K562 (cell line): ENCODE measurements at regions not wholly inside any gene's neighbourhood (a gene's known extent, or its start where the extent isn't known, plus 50 kb on each side); places are given as distances from the start of the nearest gene placed in this dataset.
A peak's percentile ranks its signal among the peaks of the same experiment; 100 is the strongest.

ENCODE experiments used
- ATAC-seq: fragments of 200-7000 bp; cut with Tn5 transposase; 3 replicates; pipeline ENCODE4 v1.9.1; 2020; ENCODE audit warnings: moderate library complexity
- BruUV-seq: library from RNA; stranded (reverse); fragments of 400-500 nt; replicated peaks from 2 replicates; lab custom pipeline; 2021; lab: Mats Ljungman, UMichigan
- CTCF ChIA-PET: fragments of 300-600 bp; formaldehyde crosslinking; extraction: SDS; loops from one replicate; lab custom pipeline; 2021; ENCODE audit warnings: low intra/inter-chr PET ratio; lab: Yijun Ruan, JAX
- POLR2A ChIA-PET: fragments of 300-600, 350-650 bp; sonication (Branson Sonifier 250); formaldehyde crosslinking; extraction: SDS; loops from one replicate; lab custom pipeline; 2021; ENCODE audit warnings: antibody characterized with exemption, inconsistent platforms; lab: Yijun Ruan, JAX
- DNase-seq, 4 experiments: peaks; one replicate each; pipeline versions ENCODE4 v3.0.0 to v3.0.0-alpha.2; 2011 to 2018; ENCODE audit warnings: low spot score in 3 of 4, mixed read lengths in 3 of 4; ENCODE audit errors: extremely low read depth in 1 of 4
- FAIRE-seq: peaks from 2 replicates; lab custom pipeline; 2011; peaks lifted over from hg19 to GRCh38; lab: Jason Lieb, UNC
- H2AFZ ChIP-seq: 2 replicates; pipeline ENCODE4 v1.6.0; 2011; ENCODE audit warnings: low read depth, low read length, control low read depth, inconsistent platforms
- H3K27ac ChIP-seq: fragments of 200-600 bp; 3 replicates; pipeline ENCODE4 v1.8.0; 2011; ENCODE audit warnings: low read depth, mild to moderate bottlenecking, control low read depth, inconsistent platforms, low read length, moderate library complexity, mixed read lengths; ENCODE audit errors: extremely low read depth
- H3K27me3 ChIP-seq, 2 experiments: fragments of 300-600 bp in 1 of 2; 2 replicates in 1 of 2; 3 replicates in 1 of 2; pipeline versions ENCODE4 v1.6.0 to v1.8.0; 2011; ENCODE audit warnings: inconsistent platforms in 2 of 2, low read length in 2 of 2, mild to moderate bottlenecking in 1 of 2, mixed read lengths in 1 of 2, moderate library complexity in 1 of 2; ENCODE audit not compliant: control insufficient read depth in 2 of 2, insufficient read depth in 2 of 2
- H3K36me3 ChIP-seq: fragments of 300-600 bp; 3 replicates; pipeline ENCODE4 v1.8.0; 2011; ENCODE audit warnings: mild to moderate bottlenecking, low read length, inconsistent platforms; ENCODE audit not compliant: control insufficient read depth, insufficient read depth
- H3K4me1 ChIP-seq, 2 experiments: fragments of 200-600 bp in 1 of 2; replicated peaks in 1 of 2; 2 replicates in 1 of 2; 3 replicates in 1 of 2; pipeline versions ENCODE4 v1.5.1 to v1.8.0; 2011; ENCODE audit warnings: inconsistent platforms in 2 of 2, low read length in 2 of 2, mild to moderate bottlenecking in 1 of 2, mixed read lengths in 1 of 2, moderate library complexity in 1 of 2; ENCODE audit not compliant: control insufficient read depth in 2 of 2, insufficient read depth in 2 of 2
- H3K4me2 ChIP-seq: 2 replicates; pipeline ENCODE4 v1.6.1; 2011; ENCODE audit warnings: low read length, control low read depth, inconsistent platforms, mixed read lengths; ENCODE audit not compliant: insufficient read depth
- H3K4me3 ChIP-seq: fragments of 200-600 bp; sonication (generic), shearing (Covaris generic); 2 replicates; pipeline ENCODE4 v1.5.1; 2016; ENCODE audit warnings: control low read depth, inconsistent platforms
- H3K79me2 ChIP-seq: fragments of 200-600 bp; 3 replicates; pipeline ENCODE4 v1.8.0; 2011; ENCODE audit warnings: low read length, inconsistent platforms; ENCODE audit not compliant: control insufficient read depth, insufficient read depth
- H3K9ac ChIP-seq, 2 experiments: 2 replicates each; pipeline versions ENCODE4 v1.6.0 to v1.6.1; 2011; ENCODE audit warnings: low read depth in 2 of 2, low read length in 2 of 2, control low read depth in 1 of 2, inconsistent platforms in 1 of 2, mild to moderate bottlenecking in 1 of 2, mixed read lengths in 1 of 2; ENCODE audit not compliant: insufficient read depth in 1 of 2
- H3K9me1 ChIP-seq: one replicate; pipeline ENCODE4 v1.6.0; 2011; ENCODE audit warnings: inconsistent platforms, mild to moderate bottlenecking, low read length, moderate library complexity; ENCODE audit not compliant: control insufficient read depth, insufficient read depth
- H3K9me3 ChIP-seq: replicated peaks from 2 replicates; pipeline ENCODE4 v1.5.1; 2011; ENCODE audit warnings: low read depth, low read length, inconsistent platforms; ENCODE audit not compliant: control insufficient read depth, insufficient read depth
- H4K20me1 ChIP-seq: replicated peaks from 2 replicates; pipeline ENCODE4 v1.6.1; 2011; ENCODE audit warnings: low read length, inconsistent platforms, mixed read lengths; ENCODE audit not compliant: control insufficient read depth, insufficient read depth
- POLR2G ChIP-seq: fragments of 200-400 bp; formaldehyde crosslinking; IDR thresholded peaks from 2 replicates; pipeline ENCODE4 v1.6.1; 2017; ENCODE audit warnings: low read depth, mild to moderate bottlenecking, antibody characterized with exemption, low read length, moderate library complexity
- ZNF197 ChIP-seq: fragments of 200-800 bp; sonication (Bioruptor generic); IDR thresholded peaks from 2 replicates; pipeline ENCODE4 v1.6.1; 2016; ENCODE audit warnings: low read depth, missing genetic modification characterization, missing compliant biosample characterization
- WGBS: fragments of 100-300 bp; shearing (Covaris generic); methylation state at CpG from one replicate; pipeline ENCODE4 v1.1.6; 2016; ENCODE audit warnings: low coverage, mixed read lengths; ENCODE audit not compliant: insufficient coverage; ENCODE audit errors: missing lambda C conversion rate; 5-methylcytosine and 5-hydroxymethylcytosine counted together
- in situ Hi-C: fragments of 300-500 bp; cut with MboI; formaldehyde crosslinking; loops from 4 replicates; pipeline ENCODE4 v1.15.0; 2018; ENCODE audit warnings: inconsistent platforms, mixed read lengths
- intact Hi-C: fragments of 100-400 bp; cut with micrococcal nuclease; formaldehyde crosslinking; loops from 2 replicates; pipeline ENCODE4 v1.14.2; 2022
- TF ChIP-seq, protein P1 (sequence below): sonication (generic); formaldehyde crosslinking; IDR thresholded peaks from 2 replicates; pipeline ENCODE4 v1.8.0; 2022; ENCODE audit warnings: mild to moderate bottlenecking, missing genetic modification reagents

DNA sequence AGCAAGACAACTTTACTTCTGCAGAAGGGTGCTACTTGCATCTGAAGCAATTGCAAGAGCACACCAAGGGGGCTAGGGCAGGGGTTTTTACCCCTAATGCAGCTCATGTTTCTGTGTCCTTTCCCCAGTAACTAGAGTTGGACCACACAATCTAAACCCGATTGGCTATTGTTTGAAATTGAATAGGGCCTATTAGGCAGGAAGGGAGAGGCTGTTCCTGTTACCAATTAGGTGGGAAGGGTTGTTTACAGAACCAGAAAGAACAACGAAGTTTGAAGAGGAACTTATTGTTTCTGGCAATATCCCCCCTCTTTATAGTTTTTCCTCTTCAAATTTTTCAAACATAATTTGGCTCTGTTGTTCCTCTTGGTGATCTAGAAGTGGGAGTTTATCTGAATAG, 85.5 kb downstream of the CHCHD4 start (continued):
- TF ChIP-seq, protein P1, sequence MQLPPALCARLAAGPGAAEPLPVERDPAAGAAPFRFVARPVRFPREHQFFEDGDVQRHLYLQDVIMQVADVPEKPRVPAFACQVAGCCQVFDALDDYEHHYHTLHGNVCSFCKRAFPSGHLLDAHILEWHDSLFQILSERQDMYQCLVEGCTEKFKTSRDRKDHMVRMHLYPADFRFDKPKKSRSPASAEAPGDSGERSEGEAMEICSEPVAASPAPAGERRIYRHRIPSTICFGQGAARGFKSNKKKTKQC (CRISPR knock-in tag): no peak

DNA sequence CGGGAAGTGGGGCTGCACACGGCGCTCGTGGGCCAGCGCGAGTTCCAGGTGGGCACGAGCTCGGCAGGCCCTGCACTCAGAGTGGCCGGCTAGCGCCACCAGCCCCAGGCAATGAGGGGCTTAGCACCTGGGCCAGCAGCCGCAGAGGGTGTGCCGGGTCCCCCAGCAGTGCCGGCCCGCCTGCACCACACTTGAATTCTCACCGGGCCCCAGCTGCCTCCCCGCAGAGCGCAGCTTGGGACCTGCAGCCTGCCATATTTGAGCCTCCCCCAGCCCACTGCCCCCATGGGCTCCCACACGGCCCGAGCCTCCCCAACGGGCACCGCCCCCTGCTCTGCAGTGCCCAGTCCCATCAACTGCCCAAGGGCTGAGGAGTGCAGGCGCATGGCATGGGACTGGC, 87.5 kb downstream of the CHCHD4 start:
- WGBS: 14% methylated on average over 20 of the region's 22 CpGs
- TF ChIP-seq POLR2G: peak; percentile 43; the same call in 1 of the 2 replicates
- TF ChIP-seq ZNF197 (CRISPR knock-in tag): no peak
- H3K36me3 ChIP-seq: no peaks in the 10 kb centered on the region
- FAIRE-seq (no peak), DNase-seq (no peak), ATAC-seq (no peak)
- intact Hi-C loops (no loop called here), in situ Hi-C loops (no loop called here)
- ChIA-PET CTCF (no interaction called here), POLR2A (interaction anchor here (0.6 kb wide), 1 partner anchor 400 kb away, joined by 6 read pairs; no protein-coding TSS in a partner anchor)
- H2AFZ ChIP-seq: no peak overlapping the region
- no peak overlapping the region for H3K4me2 ChIP-seq
- H3K9ac ChIP-seq: no peak overlapping the region
- no peaks in the 10 kb centered on the region; the same call in 1 of the 2 replicates for H3K9me3 ChIP-seq
- no peaks in the 10 kb centered on the region for H3K79me2 ChIP-seq
- no peak overlapping the region for H3K4me3 ChIP-seq
- no peaks in the 10 kb centered on the region for H4K20me1 ChIP-seq
- peaks cover 2 to 3% of the 10 kb centered on the region in 2 experiments; a peak in 2 of 5 replicates for H3K27me3 ChIP-seq
- BruUV-seq: no TSS peak
- no peak overlapping the region for H3K27ac ChIP-seq
- peaks cover 0 to 6% of the 10 kb centered on the region in 2 experiments; a peak in 1 of 5 replicates for H3K4me1 ChIP-seq
- no peaks in the 10 kb centered on the region for H3K9me1 ChIP-seq
